KMS-11 (cell line): ENCODE measurements at regions not wholly inside any gene's neighbourhood (a gene's known extent, or its start where the extent isn't known, plus 50 kb on each side); places are given as distances from the start of the nearest gene placed in this dataset.

Experiments
- H2AFZ ChIP-seq: fragments of 200-600 bp; sonication (generic); 2 replicates; pipeline ENCODE4 v1.6.1; 2016; ENCODE audit warnings: antibody characterized with exemption, mixed run types, low read depth
- H3K27ac ChIP-seq: fragments of 200-600 bp; sonication (generic); 2 replicates; pipeline ENCODE4 v1.6.1; 2016; ENCODE audit warnings: mild to moderate bottlenecking, mixed run types
- H3K27me3 ChIP-seq: fragments of 200-600 bp; sonication (generic); 2 replicates; pipeline ENCODE4 v1.6.1; 2017; ENCODE audit warnings: mild to moderate bottlenecking, low read depth, mixed run types, moderate library complexity; ENCODE audit not compliant: insufficient read depth
- H3K36me3 ChIP-seq: fragments of 200-600 bp; sonication (generic); 2 replicates; pipeline ENCODE4 v1.6.1; 2017; ENCODE audit warnings: mild to moderate bottlenecking, mixed run types; ENCODE audit not compliant: insufficient read depth
- H3K4me1 ChIP-seq: fragments of 200-600 bp; sonication (generic); 2 replicates; pipeline ENCODE4 v1.6.1; 2016; ENCODE audit warnings: mild to moderate bottlenecking, low read depth, mixed run types; ENCODE audit not compliant: poor library complexity, severe bottlenecking
- H3K4me2 ChIP-seq: fragments of 200-600 bp; sonication (generic); 2 replicates; pipeline ENCODE4 v1.7.0; 2016; ENCODE audit warnings: mild to moderate bottlenecking, mixed run types
- H3K4me3 ChIP-seq: fragments of 200-600 bp; sonication (generic); IDR thresholded peaks from 2 replicates; pipeline ENCODE4 v1.6.1; 2017; ENCODE audit warnings: low read depth, low read length, mixed read lengths; ENCODE audit not compliant: insufficient read depth
- H3K79me2 ChIP-seq: fragments of 200-600 bp; sonication (generic); 2 replicates; pipeline ENCODE4 v1.6.1; 2016; ENCODE audit warnings: low read depth, mixed run types; ENCODE audit not compliant: insufficient read depth
- H3K9ac ChIP-seq: fragments of 200-600 bp; sonication (generic); 2 replicates; pipeline ENCODE4 v1.6.1; 2016; ENCODE audit warnings: mild to moderate bottlenecking, mixed run types
- H4K20me1 ChIP-seq: fragments of 200-600 bp; sonication (generic); 2 replicates; pipeline ENCODE4 v1.6.1; 2016; ENCODE audit warnings: mild to moderate bottlenecking, mixed run types; ENCODE audit not compliant: insufficient read depth
- CTCF ChIP-seq: fragments of 200-600 bp; sonication (generic); conservative IDR thresholded peaks from 2 replicates; pipeline ENCODE4 v1.6.1; 2017; ENCODE audit warnings: low read depth, mild to moderate bottlenecking, antibody characterized with exemption, low read length, moderate library complexity, mixed read lengths

DNA sequence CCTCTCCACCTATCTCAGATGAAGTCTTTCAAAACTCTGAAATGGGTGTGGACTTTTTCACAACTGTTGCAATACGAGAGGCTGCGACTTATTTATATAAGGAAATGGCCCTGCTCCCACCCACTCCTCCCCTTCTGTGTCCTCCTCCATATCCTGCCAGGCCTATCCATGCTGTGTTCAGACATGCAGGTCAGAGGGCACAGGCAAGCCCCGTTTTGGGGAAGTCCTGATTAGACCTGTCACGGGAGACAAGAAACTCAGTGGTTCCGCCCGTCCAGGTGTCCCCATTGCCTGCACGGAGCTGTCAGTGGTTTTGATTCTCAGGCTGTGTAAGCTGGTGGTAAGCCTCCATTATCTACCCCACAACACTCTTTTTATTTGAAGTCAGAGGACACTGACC lies 99.6 kb upstream of the MGAT5 start:
- Histone ChIP-seq H3K27ac (peak overlapping the region; percentile 73), H3K4me3 (peak overlapping the region; percentile 40), H4K20me1 (no peaks in the 10 kb centered on the region), H3K36me3 (no peaks in the 10 kb centered on the region), H3K27me3 (no peaks in the 10 kb centered on the region), H3K4me1 (peaks cover 65% of the 10 kb centered on the region), H2AFZ (no peak overlapping the region), H3K79me2 (peaks cover 58% of the 10 kb centered on the region; the same call in 1 of the 2 replicates), H3K9ac (peak overlapping the region; percentile 18; the same call in 1 of the 2 replicates), H3K4me2 (peak overlapping the region; percentile 91)
- no peak for TF ChIP-seq CTCF

DNA sequence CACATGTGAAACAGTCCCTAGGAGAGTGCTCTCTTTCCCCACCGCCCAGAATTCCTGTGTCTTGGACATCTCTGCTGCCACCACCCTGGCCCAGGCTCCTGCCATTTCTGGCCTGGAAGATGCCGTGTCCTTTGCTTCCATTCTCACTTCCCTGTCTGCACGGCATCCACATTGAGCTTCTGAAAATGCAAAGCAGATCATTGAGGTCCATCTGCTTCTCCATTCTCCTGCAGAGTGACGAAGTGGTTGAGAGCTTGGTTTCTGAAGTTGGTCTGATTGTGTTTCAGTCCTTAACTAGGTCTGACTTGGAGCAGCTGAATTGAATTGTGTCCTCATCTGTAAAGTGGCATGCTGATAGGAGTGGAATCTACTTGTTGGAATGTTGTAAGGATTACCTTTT lies 98.7 kb upstream of the MGAT5 start:
- peak overlapping the region; percentile 91 for H3K4me2 ChIP-seq
- H3K4me1 ChIP-seq, result peaks cover 63% of the 10 kb centered on the region
- H4K20me1 ChIP-seq, result no peaks in the 10 kb centered on the region

GRCh38 chr2:134158295-134158694 lies 95.6 kb upstream of the MGAT5 start:
- no peak for TF ChIP-seq CTCF
- Histone ChIP-seq H3K27ac (no peak overlapping the region), H3K9ac (no peak overlapping the region), H3K4me3 (no peak overlapping the region), H3K4me1 (peaks cover 79% of the 10 kb centered on the region), H3K36me3 (no peaks in the 10 kb centered on the region), H4K20me1 (no peaks in the 10 kb centered on the region), H2AFZ (no peak overlapping the region), H3K4me2 (no peak overlapping the region), H3K27me3 (no peaks in the 10 kb centered on the region), H3K79me2 (peaks cover 75% of the 10 kb centered on the region; the same call in 1 of the 2 replicates)

More for the DNA sequence above, 98.7 kb upstream of the MGAT5 start:
- Histone ChIP-seq H2AFZ (no peak overlapping the region), H3K27ac (peak overlapping the region; percentile 73), H3K27me3 (no peaks in the 10 kb centered on the region), H3K36me3 (no peaks in the 10 kb centered on the region), H3K9ac (peak overlapping the region; percentile 18; the same call in 1 of the 2 replicates), H3K4me3 (peak overlapping the region; percentile 40), H3K79me2 (peaks cover 64% of the 10 kb centered on the region; the same call in 1 of the 2 replicates)
- TF ChIP-seq CTCF, result no peak

DNA sequence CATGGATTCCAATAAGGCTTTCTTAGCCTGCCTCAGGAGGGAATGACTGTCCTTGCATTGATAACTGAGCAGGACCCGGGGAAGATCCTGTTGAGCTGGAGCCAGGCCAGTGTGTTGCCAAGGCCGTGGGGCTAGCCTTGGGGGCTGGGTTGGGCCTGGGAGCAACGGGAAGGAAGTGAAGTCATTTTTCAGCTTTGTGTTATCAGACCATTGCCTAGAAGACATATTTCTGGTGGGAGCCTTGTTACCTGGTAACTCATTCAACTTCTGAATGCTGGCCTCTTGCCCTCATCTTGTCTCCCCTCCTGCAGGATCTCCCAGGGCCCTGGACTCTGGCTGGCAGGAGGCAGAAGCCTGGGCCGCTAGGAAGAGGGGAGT lies 92.7 kb upstream of the MGAT5 start:
- H3K4me3 ChIP-seq, result no peak overlapping the region
- no peak overlapping the region for H2AFZ ChIP-seq
- H3K4me1 ChIP-seq, result peaks cover 70% of the 10 kb centered on the region
- no peaks in the 10 kb centered on the region for H3K36me3 ChIP-seq
- no peaks in the 10 kb centered on the region for H3K27me3 ChIP-seq
- no peak overlapping the region for H3K27ac ChIP-seq
- no peaks in the 10 kb centered on the region for H4K20me1 ChIP-seq
- H3K9ac ChIP-seq, result no peak overlapping the region
- no peak overlapping the region for H3K4me2 ChIP-seq
- peaks cover 94% of the 10 kb centered on the region for H3K79me2 ChIP-seq
- no peak for TF ChIP-seq CTCF

DNA sequence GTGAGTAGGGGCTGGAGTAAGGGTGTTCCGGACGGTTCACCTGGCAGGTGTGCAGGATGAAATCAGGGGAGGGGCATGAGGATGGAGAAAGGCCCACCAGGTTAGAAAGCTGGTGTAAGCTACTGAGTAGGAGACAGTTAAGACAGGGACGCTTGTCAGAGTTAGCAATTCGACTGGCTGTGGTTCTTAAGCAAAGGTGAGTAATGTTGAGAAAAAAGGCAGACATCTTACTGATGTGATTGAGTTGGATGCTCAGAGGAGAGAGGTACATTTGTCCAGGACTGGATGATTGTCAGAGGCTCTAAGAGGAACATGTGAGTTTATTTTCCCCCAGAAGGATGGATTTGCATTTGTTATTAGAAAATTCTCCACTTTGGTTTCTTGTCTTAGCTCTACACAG lies 90.5 kb upstream of the MGAT5 start:
- TF ChIP-seq CTCF, result no peak
- Histone ChIP-seq H3K4me2 (no peak overlapping the region), H3K27ac (no peak overlapping the region), H3K36me3 (no peaks in the 10 kb centered on the region), H3K4me1 (peaks cover 82% of the 10 kb centered on the region), H2AFZ (no peak overlapping the region), H4K20me1 (no peaks in the 10 kb centered on the region), H3K4me3 (no peak overlapping the region), H3K79me2 (peaks cover 94% of the 10 kb centered on the region), H3K27me3 (no peaks in the 10 kb centered on the region), H3K9ac (no peak overlapping the region)
